Small intestine (tissue), 7 donors: ENCODE measurements at regions not wholly inside any gene's neighbourhood (a gene's known extent, or its start where the extent isn't known, plus 50 kb on each side); places are given as distances from the start of the nearest gene placed in this dataset.

ENCODE experiments used
- DNase-seq, 2 donors: peaks; one replicate each; pipeline versions ENCODE4 v3.0.0 to v3.0.0-alpha.2; 2013
- FAIRE-seq: peaks from 2 replicates; lab custom pipeline; 2012; peaks lifted over from hg19 to GRCh38; lab: Jason Lieb, UNC
- H3K27ac ChIP-seq, 3 donors: one replicate each; pipeline ENCODE4 v1.5.1; 2013; ENCODE audit warnings: low read length in 2 of 3, mild to moderate bottlenecking in 2 of 3, control low read depth in 1 of 3, inconsistent platforms in 1 of 3, low read depth in 1 of 3, moderate library complexity in 1 of 3
- H3K27me3 ChIP-seq, 3 donors: one replicate each; pipeline ENCODE4 v1.6.1; 2013; ENCODE audit warnings: low read length in 3 of 3, inconsistent platforms in 1 of 3; ENCODE audit not compliant: control insufficient read depth in 3 of 3, insufficient read depth in 3 of 3
- H3K36me3 ChIP-seq, 3 donors: one replicate each; pipeline ENCODE4 v1.6.1; 2013; ENCODE audit warnings: low read length in 3 of 3, inconsistent platforms in 1 of 3, low read depth in 1 of 3, mild to moderate bottlenecking in 1 of 3, moderate library complexity in 1 of 3; ENCODE audit not compliant: control insufficient read depth in 3 of 3, insufficient read depth in 2 of 3
- H3K4me1 ChIP-seq, 3 donors: one replicate each; pipeline ENCODE4 v1.6.1; 2013; ENCODE audit warnings: low read length in 2 of 3, inconsistent platforms in 1 of 3, low read depth in 1 of 3, mild to moderate bottlenecking in 1 of 3, moderate library complexity in 1 of 3; ENCODE audit not compliant: control insufficient read depth in 3 of 3, insufficient read depth in 2 of 3
- H3K4me3 ChIP-seq, 3 donors: one replicate each; pipeline ENCODE4 v1.5.1; 2013; ENCODE audit warnings: low read length in 3 of 3, control low read depth in 1 of 3, inconsistent platforms in 1 of 3, low read depth in 1 of 3, mild to moderate bottlenecking in 1 of 3, moderate library complexity in 1 of 3
- H3K9me3 ChIP-seq, 2 donors: one replicate each; pipeline ENCODE4 v1.6.1; 2013; ENCODE audit warnings: low read depth in 1 of 2, low read length in 1 of 2; ENCODE audit not compliant: control insufficient read depth in 2 of 2, insufficient read depth in 1 of 2
- WGBS, 3 donors: extraction: QIAGEN DNeasy Blood & Tissue Kit; methylation state at CpG; one replicate each; pipeline ENCODE4 v1.1.7; 2013; 5-methylcytosine and 5-hydroxymethylcytosine counted together
- donor health status: healthy with polysubstance abuse.
- donor health status: control.
- donor health status: control.
- donor health status: Bipolar disorder and iron deficiency.
- donor health status: healthy.

- WGBS, 3 donors, result 83 to 94% (median 90%) methylated on average over 2 of the region's 2 CpGs
- H3K27ac ChIP-seq, result no peak overlapping the region
- H3K27me3 ChIP-seq, result no peaks in the 10 kb centered on the region
- no peak overlapping the region for H3K4me3 ChIP-seq
- no peak for DNase-seq
- no peaks in the 10 kb centered on the region for H3K4me1 ChIP-seq
- no peaks in the 10 kb centered on the region for H3K36me3 ChIP-seq
- no peak for FAIRE-seq
- H3K9me3 ChIP-seq, result no peaks in the 10 kb centered on the region
These were observed 566.6 kb upstream of the EPHA7 start for GRCh38 chr6:93985953-93986352.

- Histone ChIP-seq H3K36me3 (no peaks in the 10 kb centered on the region), H3K27me3 (no peaks in the 10 kb centered on the region), H3K4me3 (no peak overlapping the region), H3K9me3 (no peaks in the 10 kb centered on the region), H3K4me1 (no peaks in the 10 kb centered on the region), H3K27ac (no peak overlapping the region)
- no peak for DNase-seq
- WGBS, 3 donors, result 53 to 63% (median 58%) methylated on average over 3 of the region's 3 CpGs
- FAIRE-seq, result no peak
These were observed 555.8 kb upstream of the EPHA7 start for GRCh38 chr6:93975159-93975558.

- H3K4me1 ChIP-seq, result no peaks in the 10 kb centered on the region
- no peaks in the 10 kb centered on the region for H3K27me3 ChIP-seq
- no peaks in the 10 kb centered on the region for H3K36me3 ChIP-seq
- no peaks in the 10 kb centered on the region for H3K9me3 ChIP-seq
- H3K27ac ChIP-seq, result no peak overlapping the region
- DNase-seq (no peak), FAIRE-seq (no peak)
- H3K4me3 ChIP-seq, result no peak overlapping the region
- 56 to 80% (median 68%) methylated on average over 2 of the region's 2 CpGs for WGBS, 3 donors
These were observed 555.0 kb upstream of the EPHA7 start for GRCh38 chr6:93974332-93974731.

GRCh38 chr6:93972791-93973190 lies 553.4 kb upstream of the EPHA7 start:
- WGBS, 3 donors, result 85 to 87% (median 86%) methylated on average over 3 of the region's 3 CpGs
- no peak overlapping the region for H3K4me3 ChIP-seq
- no peak overlapping the region for H3K27ac ChIP-seq
- no peaks in the 10 kb centered on the region for H3K9me3 ChIP-seq
- H3K27me3 ChIP-seq, result no peaks in the 10 kb centered on the region
- FAIRE-seq (no peak), DNase-seq (no peak)
- H3K4me1 ChIP-seq, result no peaks in the 10 kb centered on the region
- H3K36me3 ChIP-seq, result no peaks in the 10 kb centered on the region

- 63 to 70% (median 67%) methylated on average over 5 of the region's 5 CpGs for WGBS, 3 donors
- no peak for DNase-seq
- no peak overlapping the region for H3K4me3 ChIP-seq
- no peaks in the 10 kb centered on the region for H3K4me1 ChIP-seq
- no peaks in the 10 kb centered on the region for H3K36me3 ChIP-seq
- no peak overlapping the region for H3K27ac ChIP-seq
- no peaks in the 10 kb centered on the region for H3K9me3 ChIP-seq
- H3K27me3 ChIP-seq, result no peaks in the 10 kb centered on the region
- FAIRE-seq, result no peak
These were observed 551.3 kb upstream of the EPHA7 start for GRCh38 chr6:93970684-93971083.

GRCh38 chr6:93968126-93968525 lies 548.8 kb upstream of the EPHA7 start:
- peak in 1 of 2 donors; percentile 1 for DNase-seq
- FAIRE-seq, result no peak
- WGBS, 3 donors, result 47 to 66% (median 51%) methylated on average over 4 of the region's 4 CpGs

GRCh38 chr6:93964926-93965325 lies 545.6 kb upstream of the EPHA7 start:
- DNase-seq, result no peak
- H3K27me3 ChIP-seq, result no peaks in the 10 kb centered on the region
- H3K9me3 ChIP-seq, result no peaks in the 10 kb centered on the region
- no peaks in the 10 kb centered on the region for H3K36me3 ChIP-seq
- no peak overlapping the region for H3K4me3 ChIP-seq
- WGBS, 3 donors, result 76 to 85% (median 79%) methylated on average over 1 of the region's 1 CpG
- H3K27ac ChIP-seq, result no peak overlapping the region
- H3K4me1 ChIP-seq, result no peaks in the 10 kb centered on the region
- FAIRE-seq, result no peak

More at GRCh38 chr6:93968126-93968525, 548.8 kb upstream of the EPHA7 start:
- H3K4me3 ChIP-seq, result no peak overlapping the region
- no peak overlapping the region for H3K27ac ChIP-seq
- no peaks in the 10 kb centered on the region for H3K9me3 ChIP-seq
- no peaks in the 10 kb centered on the region for H3K4me1 ChIP-seq
- no peaks in the 10 kb centered on the region for H3K36me3 ChIP-seq
- H3K27me3 ChIP-seq, result no peaks in the 10 kb centered on the region

GRCh38 chr6:93964321-93964720 lies 545.0 kb upstream of the EPHA7 start:
- H3K9me3 ChIP-seq, result no peaks in the 10 kb centered on the region
- WGBS, 3 donors, result 11 to 44% (median 24%) methylated on average over 1 of the region's 1 CpG
- no peaks in the 10 kb centered on the region for H3K27me3 ChIP-seq
- no peak for DNase-seq
- H3K36me3 ChIP-seq, result no peaks in the 10 kb centered on the region
- no peak overlapping the region for H3K27ac ChIP-seq
- no peak for FAIRE-seq
- no peak overlapping the region for H3K4me3 ChIP-seq
- H3K4me1 ChIP-seq, result no peaks in the 10 kb centered on the region

- no peaks in the 10 kb centered on the region for H3K27me3 ChIP-seq
- no peaks in the 10 kb centered on the region for H3K4me1 ChIP-seq
- H3K27ac ChIP-seq, result no peak overlapping the region
- no peaks in the 10 kb centered on the region for H3K36me3 ChIP-seq
- no peak for FAIRE-seq
- no peak overlapping the region for H3K4me3 ChIP-seq
- 63 to 67% (median 67%) methylated on average over 1 of the region's 1 CpG for WGBS, 3 donors
- H3K9me3 ChIP-seq, result no peaks in the 10 kb centered on the region
- DNase-seq, result no peak
These were observed 543.2 kb upstream of the EPHA7 start for GRCh38 chr6:93962566-93962965.
